Testis (tissue), 2 donors: ENCODE measurements at regions not wholly inside any gene's neighbourhood (a gene's known extent, or its start where the extent isn't known, plus 50 kb on each side); places are given as distances from the start of the nearest gene placed in this dataset.
"Not testable (repeated sequence)": the region's sequence is repeated elsewhere in the genome, so short reads cannot be mapped to it uniquely, and the experiment has no call there.

ENCODE experiments used
- DNase-seq: peaks from one replicate; pipeline ENCODE4 v3.0.0-alpha.2; 2019
- H3K27ac ChIP-seq, 2 donors: fragments of 200-600 bp; sonication (generic); one replicate each; pipeline ENCODE4 v1.5.1; 2019
- H3K27me3 ChIP-seq: fragments of 200-600 bp; sonication (generic); one replicate; pipeline ENCODE4 v1.5.1; 2019
- H3K36me3 ChIP-seq: fragments of 200-600 bp; sonication (generic); one replicate; pipeline ENCODE4 v1.5.1; 2017; ENCODE audit warnings: low read depth; ENCODE audit errors: missing control alignments
- H3K4me1 ChIP-seq: fragments of 200-600 bp; sonication (generic); one replicate; pipeline ENCODE4 v1.5.1; 2019
- H3K4me3 ChIP-seq, 2 donors: fragments of 200-600 bp; sonication (generic); one replicate each; pipeline ENCODE4 v1.5.1; 2017 to 2019
- H3K9me3 ChIP-seq: fragments of 200-600 bp; sonication (generic); one replicate; pipeline ENCODE4 v1.5.1; 2017
- POLR2A ChIP-seq: fragments of 450-650 bp; IDR thresholded peaks from one replicate; pipeline ENCODE4 v1.6.1; 2017; ENCODE audit warnings: antibody characterized with exemption, mild to moderate bottlenecking, moderate library complexity
- WGBS, 2 donors: methylation state at CpG; one replicate each; pipeline ENCODE4 v1.1.5; 2018; 5-methylcytosine and 5-hydroxymethylcytosine counted together
- intact Hi-C: fragments of 100-400 bp; cut with DNase I; formaldehyde crosslinking; loops from one replicate; pipeline ENCODE4 v1.15.1; 2023; ENCODE audit warnings: low total_unique reads
- TF ChIP-seq, protein P1 (sequence below), 3 experiments: fragments of 450-650 bp in 2 of 3; fragments of 200-600 bp in 1 of 3; sonication (generic) in 1 of 3; IDR thresholded peaks; one replicate each; pipeline ENCODE4 v1.5.1; 2016 to 2019; ENCODE audit warnings: antibody characterized with exemption in 3 of 3, mild to moderate bottlenecking in 2 of 3, moderate library complexity in 1 of 3

DNA sequence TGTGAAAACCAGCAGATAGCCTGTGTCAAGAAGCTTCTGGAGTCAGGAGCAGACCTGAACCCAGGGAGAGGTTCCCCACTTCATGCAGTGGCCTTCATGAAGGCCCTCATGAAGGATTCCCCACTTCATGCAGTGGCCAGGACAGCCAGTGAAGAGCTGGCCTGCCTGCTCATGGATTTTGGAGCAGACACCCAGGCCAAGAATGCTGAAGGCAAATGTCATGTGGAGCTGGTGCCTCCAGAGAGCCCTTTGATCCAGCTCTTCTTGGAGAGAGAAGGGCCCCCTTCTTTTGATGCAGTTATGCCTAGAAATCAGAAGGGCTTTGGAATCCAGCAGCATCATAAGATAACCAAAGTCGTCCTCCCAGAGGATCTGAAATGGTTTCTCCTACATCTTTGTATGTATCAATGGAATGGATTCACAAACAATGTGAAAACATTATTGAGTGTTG is 103.9 kb upstream of the CHD2 start:
- H3K4me1 ChIP-seq = no peaks in the 10 kb centered on the region
- H3K27ac ChIP-seq = no peak overlapping the region
- no peak for DNase-seq
- intact Hi-C loops = no loop called here
- H3K36me3 ChIP-seq = no peaks in the 10 kb centered on the region
- WGBS, 2 donors = 80 to 93% methylated on average over 1 of the region's 1 CpG
- H3K27me3 ChIP-seq = no peaks in the 10 kb centered on the region
- H3K9me3 ChIP-seq = no peaks in the 10 kb centered on the region
- H3K4me3 ChIP-seq = no peak overlapping the region
- no peak for TF ChIP-seq POLR2A
- TF ChIP-seq, protein P1, sequence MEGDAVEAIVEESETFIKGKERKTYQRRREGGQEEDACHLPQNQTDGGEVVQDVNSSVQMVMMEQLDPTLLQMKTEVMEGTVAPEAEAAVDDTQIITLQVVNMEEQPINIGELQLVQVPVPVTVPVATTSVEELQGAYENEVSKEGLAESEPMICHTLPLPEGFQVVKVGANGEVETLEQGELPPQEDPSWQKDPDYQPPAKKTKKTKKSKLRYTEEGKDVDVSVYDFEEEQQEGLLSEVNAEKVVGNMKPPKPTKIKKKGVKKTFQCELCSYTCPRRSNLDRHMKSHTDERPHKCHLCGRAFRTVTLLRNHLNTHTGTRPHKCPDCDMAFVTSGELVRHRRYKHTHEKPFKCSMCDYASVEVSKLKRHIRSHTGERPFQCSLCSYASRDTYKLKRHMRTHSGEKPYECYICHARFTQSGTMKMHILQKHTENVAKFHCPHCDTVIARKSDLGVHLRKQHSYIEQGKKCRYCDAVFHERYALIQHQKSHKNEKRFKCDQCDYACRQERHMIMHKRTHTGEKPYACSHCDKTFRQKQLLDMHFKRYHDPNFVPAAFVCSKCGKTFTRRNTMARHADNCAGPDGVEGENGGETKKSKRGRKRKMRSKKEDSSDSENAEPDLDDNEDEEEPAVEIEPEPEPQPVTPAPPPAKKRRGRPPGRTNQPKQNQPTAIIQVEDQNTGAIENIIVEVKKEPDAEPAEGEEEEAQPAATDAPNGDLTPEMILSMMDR (IDR thresholded peaks at IDR 0.05) = no peak

DNA sequence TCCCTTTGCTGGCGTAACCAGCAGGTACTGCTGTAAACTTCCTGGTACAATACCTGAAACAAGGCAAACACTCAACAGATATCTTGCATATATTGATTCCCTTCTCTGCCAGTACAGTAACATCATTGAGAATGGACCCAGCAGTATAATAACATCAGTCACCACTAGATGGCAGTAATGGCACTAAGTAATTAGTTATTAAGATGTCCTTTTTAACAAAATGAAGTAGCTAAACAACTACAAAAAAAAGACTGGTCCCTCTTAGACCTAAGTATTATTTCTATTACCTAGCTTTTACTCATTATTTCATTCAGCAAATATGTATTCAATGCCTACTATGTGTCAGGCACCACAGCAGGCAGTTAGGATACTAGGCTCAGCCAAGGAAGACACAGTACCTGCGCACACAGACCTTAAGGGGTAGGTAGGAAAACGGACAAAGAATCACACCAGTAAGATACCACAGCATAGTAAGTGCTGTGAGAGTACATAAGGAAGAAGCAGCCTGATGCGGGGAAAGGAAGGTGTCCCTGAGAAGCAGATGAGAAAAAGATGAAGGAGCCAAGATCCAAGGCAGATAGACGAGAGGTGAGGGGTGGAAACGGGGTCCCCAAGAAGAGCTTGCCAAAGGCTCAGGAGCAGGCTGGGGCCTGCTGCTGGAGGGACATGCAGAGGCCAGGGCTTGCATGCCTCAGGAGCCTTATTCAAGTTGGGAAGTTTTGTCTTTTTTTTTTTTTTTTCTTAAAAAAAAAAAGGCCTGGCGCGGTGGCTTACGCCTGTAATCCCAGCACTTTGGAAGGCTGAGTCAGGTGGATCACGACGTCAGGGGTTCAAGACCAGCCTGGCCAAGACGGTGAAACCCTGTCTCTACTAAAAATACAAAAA is 102.7 kb upstream of the CHD2 start:
- Histone ChIP-seq H3K27me3 (no peaks in the 10 kb centered on the region), H3K9me3 (no peaks in the 10 kb centered on the region), H3K36me3 (no peaks in the 10 kb centered on the region), H3K27ac (peak overlapping the region in 1 of 2 donors; percentile 65), H3K4me3 (no peak overlapping the region), H3K4me1 (no peaks in the 10 kb centered on the region)
- TF ChIP-seq, protein P1 (IDR thresholded peaks at IDR 0.05) = peak; percentile 77 to 87 (median 80)
- no peak for TF ChIP-seq POLR2A
- intact Hi-C loops = no loop called here
- 73 to 74% methylated on average over 12 of the region's 12 CpGs for WGBS, 2 donors
- peak; percentile 53 for DNase-seq

GRCh38 chr15:92800013-92800412 is 100.1 kb upstream of the CHD2 start:
- intact Hi-C loops = no loop called here
- Histone ChIP-seq H3K36me3 (no peaks in the 10 kb centered on the region), H3K9me3 (no peaks in the 10 kb centered on the region), H3K27ac (no peak overlapping the region), H3K4me3 (no peak overlapping the region), H3K4me1 (no peaks in the 10 kb centered on the region), H3K27me3 (no peaks in the 10 kb centered on the region)
- no peak for TF ChIP-seq POLR2A
- TF ChIP-seq, protein P1 (IDR thresholded peaks at IDR 0.05) = no peak
- 94 to 98% methylated on average over 2 of the region's 2 CpGs for WGBS, 2 donors
- no peak for DNase-seq

- not testable (repeated sequence) for H3K27ac ChIP-seq
These were observed 99.6 kb upstream of the CHD2 start for GRCh38 chr15:92800416-92801055.

GRCh38 chr15:92801056-92801773 is 98.9 kb upstream of the CHD2 start:
- H3K36me3 ChIP-seq, intact Hi-C loops, H3K4me1 ChIP-seq, DNase-seq, H3K4me3 ChIP-seq, H3K9me3 ChIP-seq, H3K27me3 ChIP-seq: not testable (repeated sequence)
- 89 to 92% methylated on average over 13 of the region's 13 CpGs for WGBS, 2 donors
- H3K27ac ChIP-seq = peak overlapping the region in 1 of 2 donors; percentile 32

More at GRCh38 chr15:92800416-92801055, 99.6 kb upstream of the CHD2 start:
- H3K36me3 ChIP-seq, H3K27me3 ChIP-seq, H3K9me3 ChIP-seq, intact Hi-C loops, H3K4me1 ChIP-seq, DNase-seq, H3K4me3 ChIP-seq: not testable (repeated sequence)
- 93 to 95% methylated on average over 12 of the region's 12 CpGs for WGBS, 2 donors
